KBM-7 (cell line): ENCODE measurements at regions not wholly inside any gene's neighbourhood (a gene's known extent, or its start where the extent isn't known, plus 50 kb on each side); places are given as distances from the start of the nearest gene placed in this dataset.

Experiments used
- DNase-seq: peaks from one replicate; pipeline ENCODE4 v3.0.0-alpha.2; 2015
- in situ Hi-C: fragments of 300-500 bp; cut with MboI; formaldehyde crosslinking; loops from 2 replicates; pipeline ENCODE4 v1.14.3; 2020; ENCODE audit warnings: low sequenced_read_pairs, low pct_unique_long_range_greater_than_20kb, mixed read lengths

DNA sequence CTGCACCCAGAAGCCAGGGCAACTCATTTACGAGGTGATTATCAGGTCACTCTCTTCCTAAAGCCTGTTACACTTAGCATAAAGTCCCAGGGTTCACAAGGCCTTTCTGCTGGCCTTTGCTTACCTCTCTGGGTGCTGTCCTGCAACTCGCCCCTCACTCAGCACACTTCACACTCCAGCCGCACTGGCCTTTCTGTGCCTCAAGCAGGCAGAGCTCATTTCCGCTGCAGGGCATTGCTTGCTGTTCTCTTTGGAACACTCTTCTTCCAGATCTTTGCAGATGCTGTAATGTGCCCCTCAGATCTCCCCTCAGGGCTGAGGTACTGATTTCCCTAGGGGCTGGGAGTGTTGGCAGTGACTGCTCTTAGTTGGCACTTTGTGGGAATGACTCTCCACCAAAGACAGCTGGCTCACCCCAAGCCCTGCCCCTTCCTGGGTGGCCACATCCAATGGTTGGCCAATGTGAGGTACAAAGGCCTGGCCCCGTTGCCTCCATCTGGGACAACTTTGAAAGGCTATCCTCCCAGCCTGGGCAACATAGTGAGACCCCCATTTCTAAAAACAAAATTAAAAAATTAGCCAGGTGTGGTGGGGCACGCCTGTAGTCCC is 50.8 kb upstream of the SSBP3 start:
- in situ Hi-C loops: no loop called here
- no peak for DNase-seq

DNA sequence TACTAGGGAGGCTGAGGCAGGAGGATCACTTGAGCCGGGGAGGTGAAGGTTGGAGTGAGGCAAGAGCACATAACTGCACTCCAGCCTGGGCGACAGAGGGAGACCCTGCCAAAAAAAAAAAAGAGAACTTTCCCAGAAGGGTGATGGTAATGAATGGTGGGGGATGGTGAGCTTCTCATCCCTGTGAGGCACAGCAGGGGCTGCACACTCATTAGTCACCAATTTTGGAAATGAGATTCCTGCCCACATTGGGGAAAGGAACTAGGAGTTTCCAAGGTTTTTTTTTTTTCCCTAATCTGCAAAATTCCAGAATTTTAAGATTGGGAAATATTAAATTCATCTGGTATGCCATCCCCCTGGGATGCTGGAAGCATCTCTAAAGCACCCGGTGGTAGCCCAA is 50.2 kb upstream of the SSBP3 start:
- in situ Hi-C loops: no loop called here
- DNase-seq: no peak
